Endothelial cell of hepatic sinusoid (primary cell): ENCODE measurements at regions not wholly inside any gene's neighbourhood (a gene's known extent, or its start where the extent isn't known, plus 50 kb on each side); places are given as distances from the start of the nearest gene placed in this dataset.
"Not testable (repeated sequence)": the region's sequence is repeated elsewhere in the genome, so short reads cannot be mapped to it uniquely, and the experiment has no call there.

Source experiments
- in situ Hi-C: cut with HindIII; loops from 2 replicates; pipeline ENCODE4 v1.10.0; 2017; ENCODE audit warnings: low sequenced_read_pairs

GRCh38 chr6:169975286-169975685 is 223.9 kb downstream of the ERMARD start:
- in situ Hi-C loops, result no loop called here

GRCh38 chr6:169974663-169975062 is 223.2 kb downstream of the ERMARD start:
- in situ Hi-C loops, result no loop called here

- in situ Hi-C loops, result not testable (repeated sequence)
Observed at GRCh38 chr6:169973588-169974467, 222.4 kb downstream of the ERMARD start.

GRCh38 chr6:169972736-169973135 is 221.3 kb downstream of the ERMARD start:
- in situ Hi-C loops, result no loop called here

GRCh38 chr6:169972101-169972651 is 220.8 kb downstream of the ERMARD start:
- in situ Hi-C loops, result no loop called here

- in situ Hi-C loops, result no loop called here
Observed at GRCh38 chr6:169971081-169971861, 219.8 kb downstream of the ERMARD start.

GRCh38 chr6:169970306-169970988 is 219.0 kb downstream of the ERMARD start:
- in situ Hi-C loops, result no loop called here

GRCh38 chr6:169969372-169970099 is 218.1 kb downstream of the ERMARD start:
- in situ Hi-C loops, result no loop called here

GRCh38 chr6:169968541-169969270 is 217.3 kb downstream of the ERMARD start:
- in situ Hi-C loops, result no loop called here

GRCh38 chr6:169967687-169968086 is 216.3 kb downstream of the ERMARD start:
- in situ Hi-C loops, result no loop called here

- in situ Hi-C loops, result no loop called here
Observed at GRCh38 chr6:169966312-169967181, 215.1 kb downstream of the ERMARD start.

GRCh38 chr6:169965657-169966311 is 214.4 kb downstream of the ERMARD start:
- in situ Hi-C loops, result no loop called here

- in situ Hi-C loops, result no loop called here
Observed at GRCh38 chr6:169965239-169965638, 213.8 kb downstream of the ERMARD start.

- in situ Hi-C loops, result no loop called here
Observed at GRCh38 chr6:169964486-169965180, 213.2 kb downstream of the ERMARD start.

- in situ Hi-C loops, result no loop called here
Observed at GRCh38 chr6:169963581-169964297, 212.3 kb downstream of the ERMARD start.

GRCh38 chr6:169962604-169963469 is 211.4 kb downstream of the ERMARD start:
- in situ Hi-C loops, result no loop called here
